Motor neuron (in vitro differentiated cells): ENCODE measurements at regions not wholly inside any gene's neighbourhood (a gene's known extent, or its start where the extent isn't known, plus 50 kb on each side); places are given as distances from the start of the nearest gene placed in this dataset.
"Not testable (repeated sequence)": the region's sequence is repeated elsewhere in the genome, so short reads cannot be mapped to it uniquely, and the experiment has no call there.

Experiments
- ATAC-seq, 8 experiments: fragments of 200-7000 bp; cut with Tn5 transposase; replicated peaks in 6 of 8; 2 replicates each; pipeline ENCODE4 v1.8.0; 2021; ENCODE audit warnings: mild to moderate bottlenecking in 8 of 8, moderate library complexity in 8 of 8
- H3K27ac ChIP-seq, 2 donors: fragments of 250-450 bp; sonication (Bioruptor Pico); 2 replicates each; pipeline ENCODE4 v1.9.0; 2021; ENCODE audit warnings: antibody characterized with exemption in 2 of 2, mild to moderate bottlenecking in 2 of 2, moderate library complexity in 1 of 2
- H3K4me1 ChIP-seq, 2 donors: fragments of 250-450 bp; sonication (Bioruptor Pico); replicated peaks in 1 of 2; 2 replicates each; pipeline ENCODE4 v1.6.1; 2021; ENCODE audit warnings: antibody characterized with exemption in 2 of 2, mild to moderate bottlenecking in 2 of 2, moderate library complexity in 1 of 2
- H3K4me3 ChIP-seq, 5 donors: fragments of 250-450 bp; sonication (Bioruptor Pico); 2 replicates each; pipeline ENCODE4 v1.9.0; 2021; ENCODE audit warnings: antibody characterized with exemption in 5 of 5, mild to moderate bottlenecking in 5 of 5, moderate library complexity in 4 of 5
- WGBS, 10 experiments: fragments of 450-650 bp; shearing (Covaris generic); methylation state at CpG; one replicate each; pipeline ENCODE4 v1.0.0; 2022; 5-methylcytosine and 5-hydroxymethylcytosine counted together
- in situ Hi-C, 9 experiments: fragments of 400-800 bp; cut with MboI; loops; one replicate each; pipeline ENCODE4 v1.15.0; 2021; ENCODE audit warnings: low sequenced_read_pairs in 9 of 9, low pct_unique_long_range_greater_than_20kb in 2 of 9; ENCODE audit not compliant: unreplicated experiment in 9 of 9

- Histone ChIP-seq H3K4me3 (no peak overlapping the region), H3K27ac (no peak overlapping the region), H3K4me1 (no peaks in the 10 kb centered on the region)
- WGBS, 10 experiments = 64 to 92% (median 81%) methylated on average over 1 to 10 of the region's 10 CpGs; no CpG with 5 or more reads in 2 of the 10 experiments
- ATAC-seq = peak in 3 of 8 experiments; percentile 24 to 88 (median 84)
- in situ Hi-C loops = no loop called here
Measured at GRCh38 chr7:131774419-131775220, 218.2 kb upstream of the PODXL start.

DNA sequence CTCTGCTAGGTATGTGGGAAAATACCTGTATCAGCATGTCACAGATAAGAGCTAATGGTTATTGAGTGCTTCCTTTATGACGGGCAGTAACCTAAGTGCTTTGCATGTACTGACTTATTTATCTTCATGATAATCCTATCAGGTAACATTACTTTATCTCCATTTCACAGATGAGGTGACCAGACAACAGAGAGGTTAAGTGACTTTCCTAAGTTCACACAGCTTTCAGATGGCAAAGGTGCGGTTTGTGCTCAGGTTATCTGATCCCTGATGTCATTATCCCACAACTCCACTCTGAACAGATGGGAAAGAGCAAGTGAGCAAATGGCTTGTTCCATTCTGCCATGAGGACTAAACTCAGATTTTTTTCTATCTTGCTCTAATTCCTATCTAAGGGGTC is 217.0 kb upstream of the PODXL start:
- WGBS, 10 experiments = 90 to 100% (median 100%) methylated on average over 1 to 2 of the region's 2 CpGs; no CpG with 5 or more reads in 4 of the 10 experiments
- in situ Hi-C loops = no loop called here
- H3K4me1 ChIP-seq = no peaks in the 10 kb centered on the region

GRCh38 chr7:131769241-131769640 is 212.8 kb upstream of the PODXL start:
- in situ Hi-C loops = no loop called here
- peak in 4 of 8 experiments; percentile 12 to 60 (median 30) for ATAC-seq
- Histone ChIP-seq H3K4me3 (no peak overlapping the region), H3K27ac (no peak overlapping the region), H3K4me1 (no peaks in the 10 kb centered on the region)
- 0 to 86% (median 13%) methylated on average over 1 to 2 of the region's 2 CpGs; no CpG with 5 or more reads in 2 of the 10 experiments for WGBS, 10 experiments

More for the DNA sequence above, 217.0 kb upstream of the PODXL start:
- H3K27ac ChIP-seq = no peak overlapping the region
- no peak overlapping the region for H3K4me3 ChIP-seq
- ATAC-seq = no peak

DNA sequence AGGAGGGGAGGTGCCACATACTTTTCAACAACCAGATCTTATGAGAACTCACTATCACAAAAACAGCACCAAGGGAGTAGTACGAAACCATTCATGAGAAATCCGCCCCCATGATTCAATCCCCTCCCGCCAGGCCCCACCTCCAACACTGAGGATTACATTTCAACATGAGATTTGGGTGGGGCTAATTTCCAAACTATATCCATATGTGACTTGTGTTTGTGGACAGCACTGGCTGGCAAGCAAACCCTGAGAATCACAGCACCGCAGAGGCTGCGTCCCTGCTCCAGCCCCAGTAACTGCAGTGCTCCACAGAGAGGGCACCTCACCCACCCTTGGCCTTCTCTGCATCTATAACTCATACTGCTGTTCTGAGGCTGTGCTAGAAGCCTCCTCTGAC is 211.2 kb upstream of the PODXL start:
- Histone ChIP-seq H3K4me1 (no peaks in the 10 kb centered on the region), H3K4me3 (no peak overlapping the region), H3K27ac (no peak overlapping the region)
- ATAC-seq = peak in 3 of 8 experiments; percentile 77 to 96 (median 91)
- in situ Hi-C loops = no loop called here
- WGBS, 10 experiments = 8 to 88% methylated on average over 2 to 3 of the region's 5 CpGs; no CpG with 5 or more reads in 8 of the 10 experiments

GRCh38 chr7:131765575-131765974 is 209.1 kb upstream of the PODXL start:
- no peaks in the 10 kb centered on the region for H3K4me1 ChIP-seq
- 0 to 100% (median 67%) methylated on average over 1 of the region's 2 CpGs; no CpG with 5 or more reads in 5 of the 10 experiments for WGBS, 10 experiments
- H3K27ac ChIP-seq = no peak overlapping the region
- H3K4me3 ChIP-seq = no peak overlapping the region
- ATAC-seq = no peak
- in situ Hi-C loops = no loop called here

GRCh38 chr7:131764143-131764775 is 207.8 kb upstream of the PODXL start:
- Histone ChIP-seq H3K4me1 (no peaks in the 10 kb centered on the region), H3K4me3 (no peak overlapping the region), H3K27ac (no peak overlapping the region)
- in situ Hi-C loops = no loop called here
- WGBS, 10 experiments = 20 to 100% (median 73%) methylated on average over 1 to 5 of the region's 13 CpGs; no CpG with 5 or more reads in 4 of the 10 experiments
- ATAC-seq = no peak

GRCh38 chr7:131762753-131763152 is 206.3 kb upstream of the PODXL start:
- in situ Hi-C loops = no loop called here
- Histone ChIP-seq H3K4me3 (no peak overlapping the region), H3K27ac (no peak overlapping the region), H3K4me1 (no peaks in the 10 kb centered on the region)
- ATAC-seq = no peak
- 24 to 88% (median 80%) methylated on average over 1 to 2 of the region's 2 CpGs; no CpG with 5 or more reads in 5 of the 10 experiments for WGBS, 10 experiments

- ATAC-seq, H3K4me3 ChIP-seq, H3K27ac ChIP-seq, in situ Hi-C loops, H3K4me1 ChIP-seq: not testable (repeated sequence)
- 72 to 97% (median 90%) methylated on average over 2 to 6 of the region's 28 CpGs; no CpG with 5 or more reads in 5 of the 10 experiments for WGBS, 10 experiments
Measured at GRCh38 chr7:131755801-131756200, 199.4 kb upstream of the PODXL start.

GRCh38 chr7:131753620-131754222 is 197.3 kb upstream of the PODXL start:
- Histone ChIP-seq H3K27ac (no peak overlapping the region), H3K4me3 (no peak overlapping the region), H3K4me1 (no peaks in the 10 kb centered on the region)
- peak in 2 of 8 experiments; percentile 16 to 32 for ATAC-seq
- WGBS, 10 experiments = 0 to 100% (median 57%) methylated on average over 1 to 9 of the region's 11 CpGs
- in situ Hi-C loops = no loop called here

GRCh38 chr7:131747658-131748232 is 191.3 kb upstream of the PODXL start:
- Histone ChIP-seq H3K27ac (no peak overlapping the region), H3K4me3 (no peak overlapping the region), H3K4me1 (peaks cover 5 to 11% of the 10 kb centered on the region in 2 donors)
- peak; percentile 42 to 81 (median 66) for ATAC-seq
- WGBS, 10 experiments = 0 to 30% (median 5%) methylated on average over 1 to 3 of the region's 3 CpGs; no CpG with 5 or more reads in 2 of the 10 experiments
- in situ Hi-C loops = no loop called here

DNA sequence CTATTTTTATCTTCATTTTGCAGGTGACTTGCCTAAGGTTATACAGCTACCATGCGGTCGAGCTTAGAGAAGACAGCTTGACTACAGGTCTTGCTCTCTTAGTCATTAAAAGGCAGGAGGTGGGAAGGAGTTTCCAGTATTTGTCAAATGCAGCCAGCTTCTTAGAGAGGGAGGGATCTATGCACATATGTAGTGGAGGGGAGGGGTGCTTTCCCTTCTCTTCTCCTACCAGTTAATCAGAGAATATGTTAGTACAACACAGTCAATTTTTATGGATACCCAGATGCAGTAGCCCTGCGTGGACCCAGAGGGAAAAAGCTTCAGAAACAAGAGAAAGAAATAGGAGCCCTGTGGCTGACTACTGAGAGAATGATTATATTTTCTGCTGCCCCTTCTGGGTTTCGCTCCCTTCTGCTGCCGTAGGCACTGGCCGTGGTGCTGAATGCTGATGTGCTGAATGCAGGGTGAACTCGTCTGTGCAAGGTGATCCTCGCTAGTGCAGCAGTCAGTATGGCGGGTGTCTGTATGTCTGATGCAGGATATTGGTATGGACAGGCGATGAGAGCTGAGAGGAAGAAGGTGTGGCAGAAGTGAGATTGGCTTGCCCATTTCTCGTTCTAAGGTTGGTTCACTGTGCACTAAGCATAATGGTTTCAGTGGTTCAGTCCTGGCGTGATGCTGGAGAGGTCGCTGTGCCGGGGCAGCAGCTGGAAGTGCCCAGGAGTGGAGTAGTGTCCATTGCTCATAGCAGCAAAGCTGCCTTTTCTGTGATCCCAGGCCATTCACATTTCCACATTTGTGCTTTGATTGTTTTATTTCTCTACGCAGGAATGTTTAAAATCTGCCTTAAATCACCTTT is 189.2 kb upstream of the PODXL start:
- in situ Hi-C loops = no loop called here
- Histone ChIP-seq H3K4me3 (no peak overlapping the region), H3K27ac (no peak overlapping the region), H3K4me1 (peaks cover 5 to 11% of the 10 kb centered on the region in 2 donors)
- peak; percentile 57 to 90 (median 73) for ATAC-seq
- WGBS, 10 experiments = 10 to 100% (median 45%) methylated on average over 1 to 12 of the region's 15 CpGs

DNA sequence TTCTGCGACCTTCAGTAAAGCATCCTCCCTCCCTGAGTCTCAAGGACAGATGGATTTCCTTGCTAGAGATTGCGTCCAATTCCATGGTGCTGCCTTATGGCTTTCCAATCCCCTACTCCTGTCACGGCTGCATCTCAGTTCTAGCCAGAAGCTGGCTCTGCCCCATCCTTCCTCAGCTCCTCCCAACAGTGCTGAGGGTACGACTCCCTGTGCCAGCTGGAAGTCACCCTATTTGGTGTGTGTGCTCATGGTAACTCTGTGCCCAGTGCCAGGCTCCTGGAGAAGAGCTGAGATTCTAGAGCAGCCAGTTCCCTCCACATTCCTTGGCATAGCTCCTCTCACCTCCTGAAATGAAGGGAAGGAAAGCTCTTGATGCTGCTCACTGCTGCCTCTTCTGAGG is 185.0 kb upstream of the PODXL start:
- Histone ChIP-seq H3K4me3 (no peak overlapping the region), H3K4me1 (peaks cover 5 to 8% of the 10 kb centered on the region in 2 donors), H3K27ac (no peak overlapping the region)
- in situ Hi-C loops = no loop called here
- no peak for ATAC-seq
- WGBS, 10 experiments = 0 to 100% (median 28%) methylated on average over 1 to 4 of the region's 4 CpGs; no CpG with 5 or more reads in 1 of the 10 experiments
